ENCODE measurements at regions not wholly inside any gene's neighbourhood (a gene's known extent, or its start where the extent isn't known, plus 50 kb on each side); places are given as distances from the start of the nearest gene placed in this dataset.

- no peak for TF ChIP-seq CTCF (IDR thresholded peaks at IDR 0.05; ENCODE audit: low read depth, low read length, missing control alignments)
- DNase-seq (ENCODE audit: low read depth) = no peak
- in situ Hi-C loops (cut with HindIII; ENCODE audit: low sequenced_read_pairs) = no loop called here
- H3K4me3 ChIP-seq (ENCODE audit: low read depth, low read length) = no peak overlapping the region
Observed at GRCh38 chr4:166293556-166293955, 420.5 kb downstream of the TLL1 start.

GRCh38 chr4:166301266-166301665, 428.2 kb downstream of the TLL1 start:
- no peak for TF ChIP-seq CTCF (IDR thresholded peaks at IDR 0.05; ENCODE audit: low read depth, low read length, missing control alignments)
- DNase-seq (ENCODE audit: low read depth) = peak; percentile 67
- in situ Hi-C loops (cut with HindIII; ENCODE audit: low sequenced_read_pairs) = no loop called here
- H3K4me3 ChIP-seq (ENCODE audit: low read depth, low read length) = no peak overlapping the region

- H3K4me3 ChIP-seq (ENCODE audit: low read depth, low read length) = no peak overlapping the region
- in situ Hi-C loops (cut with HindIII; ENCODE audit: low sequenced_read_pairs) = no loop called here
- no peak for DNase-seq (ENCODE audit: low read depth)
- TF ChIP-seq CTCF (IDR thresholded peaks at IDR 0.05; ENCODE audit: low read depth, low read length, missing control alignments) = no peak
Observed at GRCh38 chr4:166308647-166309046, 435.6 kb downstream of the TLL1 start.

- in situ Hi-C loops (cut with HindIII; ENCODE audit: low sequenced_read_pairs) = no loop called here
- H3K4me3 ChIP-seq (ENCODE audit: low read depth, low read length) = no peak overlapping the region
- no peak for DNase-seq (ENCODE audit: low read depth)
- no peak for TF ChIP-seq CTCF (IDR thresholded peaks at IDR 0.05; ENCODE audit: low read depth, low read length, missing control alignments)
Observed at GRCh38 chr4:166309286-166309685, 436.2 kb downstream of the TLL1 start.

GRCh38 chr4:166311169-166311568, 438.1 kb downstream of the TLL1 start:
- no peak for TF ChIP-seq CTCF (IDR thresholded peaks at IDR 0.05; ENCODE audit: low read depth, low read length, missing control alignments)
- DNase-seq (ENCODE audit: low read depth) = no peak
- no peak overlapping the region for H3K4me3 ChIP-seq (ENCODE audit: low read depth, low read length)
- in situ Hi-C loops (cut with HindIII; ENCODE audit: low sequenced_read_pairs) = no loop called here

- H3K4me3 ChIP-seq (ENCODE audit: low read depth, low read length) = no peak overlapping the region
- no peak for DNase-seq (ENCODE audit: low read depth)
- in situ Hi-C loops (cut with HindIII; ENCODE audit: low sequenced_read_pairs) = no loop called here
- TF ChIP-seq CTCF (IDR thresholded peaks at IDR 0.05; ENCODE audit: low read depth, low read length, missing control alignments) = no peak
Observed at GRCh38 chr4:166312166-166312565, 439.1 kb downstream of the TLL1 start.

GRCh38 chr4:166314902-166315301, 441.9 kb downstream of the TLL1 start:
- no peak overlapping the region for H3K4me3 ChIP-seq (ENCODE audit: low read depth, low read length)
- in situ Hi-C loops (cut with HindIII; ENCODE audit: low sequenced_read_pairs) = no loop called here
- no peak for DNase-seq (ENCODE audit: low read depth)
- TF ChIP-seq CTCF (IDR thresholded peaks at IDR 0.05; ENCODE audit: low read depth, low read length, missing control alignments) = no peak

All from astrocyte of the cerebellum (primary cell).